Epithelial cell of proximal tubule (primary cell): ENCODE measurements at regions not wholly inside any gene's neighbourhood (a gene's known extent, or its start where the extent isn't known, plus 50 kb on each side); places are given as distances from the start of the nearest gene placed in this dataset.

Source experiments
- DNase-seq: peaks from one replicate; pipeline ENCODE4 v3.0.0-alpha.2; 2011; ENCODE audit warnings: low read depth
- H3K4me3 ChIP-seq: 2 replicates; pipeline ENCODE4 v1.5.1; 2011; ENCODE audit warnings: low read depth, mild to moderate bottlenecking, low read length
- TF ChIP-seq, protein P1 (sequence below): conservative IDR thresholded peaks from 2 replicates; pipeline ENCODE4 v1.5.1; 2012; ENCODE audit warnings: low read depth, mild to moderate bottlenecking, low read length

GRCh38 chr17:71668807-71669206, 452.0 kb upstream of the SOX9 start:
- no peak for DNase-seq
- H3K4me3 ChIP-seq = no peak overlapping the region
- TF ChIP-seq, protein P1, sequence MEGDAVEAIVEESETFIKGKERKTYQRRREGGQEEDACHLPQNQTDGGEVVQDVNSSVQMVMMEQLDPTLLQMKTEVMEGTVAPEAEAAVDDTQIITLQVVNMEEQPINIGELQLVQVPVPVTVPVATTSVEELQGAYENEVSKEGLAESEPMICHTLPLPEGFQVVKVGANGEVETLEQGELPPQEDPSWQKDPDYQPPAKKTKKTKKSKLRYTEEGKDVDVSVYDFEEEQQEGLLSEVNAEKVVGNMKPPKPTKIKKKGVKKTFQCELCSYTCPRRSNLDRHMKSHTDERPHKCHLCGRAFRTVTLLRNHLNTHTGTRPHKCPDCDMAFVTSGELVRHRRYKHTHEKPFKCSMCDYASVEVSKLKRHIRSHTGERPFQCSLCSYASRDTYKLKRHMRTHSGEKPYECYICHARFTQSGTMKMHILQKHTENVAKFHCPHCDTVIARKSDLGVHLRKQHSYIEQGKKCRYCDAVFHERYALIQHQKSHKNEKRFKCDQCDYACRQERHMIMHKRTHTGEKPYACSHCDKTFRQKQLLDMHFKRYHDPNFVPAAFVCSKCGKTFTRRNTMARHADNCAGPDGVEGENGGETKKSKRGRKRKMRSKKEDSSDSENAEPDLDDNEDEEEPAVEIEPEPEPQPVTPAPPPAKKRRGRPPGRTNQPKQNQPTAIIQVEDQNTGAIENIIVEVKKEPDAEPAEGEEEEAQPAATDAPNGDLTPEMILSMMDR = no peak

DNA sequence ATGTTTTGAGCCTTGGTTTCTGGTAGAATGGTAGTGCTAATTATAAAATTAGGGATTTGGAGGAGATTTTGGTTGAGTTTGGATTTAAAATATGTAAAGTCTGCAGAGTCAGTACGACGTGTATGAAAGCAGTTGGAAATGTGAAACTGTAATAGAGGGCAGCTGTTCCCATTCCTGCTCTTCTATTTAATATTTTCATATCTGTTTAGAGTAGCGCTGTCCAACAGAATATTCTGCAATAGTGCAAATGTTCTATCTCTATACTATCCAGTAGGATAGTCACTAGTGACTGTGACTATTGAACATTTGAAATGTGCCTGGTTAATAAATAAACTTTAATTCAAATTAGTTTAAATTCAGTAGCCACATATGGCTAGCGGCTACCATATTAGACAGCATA, 443.4 kb upstream of the SOX9 start:
- TF ChIP-seq, protein P1 = no peak
- H3K4me3 ChIP-seq = no peak overlapping the region
- DNase-seq = no peak

DNA sequence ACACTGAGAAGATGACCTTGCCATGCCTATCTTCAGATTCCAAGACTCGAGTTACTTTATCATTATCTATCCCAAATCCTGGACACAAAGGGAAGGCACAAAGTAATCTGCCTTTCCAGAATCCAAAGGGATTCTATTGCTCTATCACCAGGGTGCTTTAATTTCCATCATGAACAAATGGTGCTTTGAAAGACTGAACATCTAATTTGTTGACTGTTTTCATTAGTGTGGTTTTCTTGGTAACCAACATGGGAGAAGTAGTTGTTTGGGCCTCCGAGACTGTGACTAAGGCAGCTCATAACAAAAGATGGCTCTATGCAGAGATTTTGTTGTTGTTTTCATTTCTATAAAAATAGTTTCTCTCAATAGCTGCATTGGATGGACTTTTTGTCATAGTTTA, 441.0 kb upstream of the SOX9 start:
- DNase-seq = no peak
- TF ChIP-seq, protein P1 = no peak
- no peak overlapping the region for H3K4me3 ChIP-seq

GRCh38 chr17:71681427-71682173, 439.2 kb upstream of the SOX9 start:
- TF ChIP-seq, protein P1 = no peak
- DNase-seq = no peak
- H3K4me3 ChIP-seq = no peak overlapping the region

GRCh38 chr17:71682174-71682494, 438.7 kb upstream of the SOX9 start:
- DNase-seq = no peak
- TF ChIP-seq, protein P1 = no peak
- H3K4me3 ChIP-seq = no peak overlapping the region

DNA sequence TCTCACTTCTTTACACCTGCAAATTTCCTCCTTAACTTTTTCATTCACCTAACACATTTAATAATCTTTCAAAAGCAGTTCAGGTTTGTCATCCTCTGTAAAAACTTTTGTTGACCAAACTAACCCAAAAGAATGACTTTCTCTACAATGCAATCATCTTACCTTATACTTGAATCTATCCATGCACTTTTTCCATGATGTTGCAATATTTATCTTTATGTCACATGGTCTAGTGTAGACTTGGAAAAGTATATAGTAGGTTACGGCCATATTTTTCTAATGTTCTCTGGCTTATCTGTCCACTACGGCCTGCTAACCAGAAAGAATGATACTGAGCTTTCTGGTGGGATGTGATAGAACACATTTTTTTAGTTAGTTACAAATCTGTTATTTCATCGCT, 431.0 kb upstream of the SOX9 start:
- no peak overlapping the region for H3K4me3 ChIP-seq
- DNase-seq = no peak
- TF ChIP-seq, protein P1 = no peak

- no peak for DNase-seq
- no peak overlapping the region for H3K4me3 ChIP-seq
- TF ChIP-seq, protein P1 = no peak
Measured at GRCh38 chr17:71699907-71700306, 420.9 kb upstream of the SOX9 start.
